HG03575 (cell line): ENCODE measurements at regions not wholly inside any gene's neighbourhood (a gene's known extent, or its start where the extent isn't known, plus 50 kb on each side); places are given as distances from the start of the nearest gene placed in this dataset.
"Not testable (repeated sequence)": the region's sequence is repeated elsewhere in the genome, so short reads cannot be mapped to it uniquely, and the experiment has no call there.

ENCODE experiments used
- ATAC-seq: cut with Tn5 transposase; IDR thresholded peaks from one replicate; pipeline ENCODE4 v1.9.1; 2021; ENCODE audit not compliant: unreplicated experiment, insufficient number of reproducible peaks, low FRiP score; ENCODE audit errors: extremely low read depth

DNA sequence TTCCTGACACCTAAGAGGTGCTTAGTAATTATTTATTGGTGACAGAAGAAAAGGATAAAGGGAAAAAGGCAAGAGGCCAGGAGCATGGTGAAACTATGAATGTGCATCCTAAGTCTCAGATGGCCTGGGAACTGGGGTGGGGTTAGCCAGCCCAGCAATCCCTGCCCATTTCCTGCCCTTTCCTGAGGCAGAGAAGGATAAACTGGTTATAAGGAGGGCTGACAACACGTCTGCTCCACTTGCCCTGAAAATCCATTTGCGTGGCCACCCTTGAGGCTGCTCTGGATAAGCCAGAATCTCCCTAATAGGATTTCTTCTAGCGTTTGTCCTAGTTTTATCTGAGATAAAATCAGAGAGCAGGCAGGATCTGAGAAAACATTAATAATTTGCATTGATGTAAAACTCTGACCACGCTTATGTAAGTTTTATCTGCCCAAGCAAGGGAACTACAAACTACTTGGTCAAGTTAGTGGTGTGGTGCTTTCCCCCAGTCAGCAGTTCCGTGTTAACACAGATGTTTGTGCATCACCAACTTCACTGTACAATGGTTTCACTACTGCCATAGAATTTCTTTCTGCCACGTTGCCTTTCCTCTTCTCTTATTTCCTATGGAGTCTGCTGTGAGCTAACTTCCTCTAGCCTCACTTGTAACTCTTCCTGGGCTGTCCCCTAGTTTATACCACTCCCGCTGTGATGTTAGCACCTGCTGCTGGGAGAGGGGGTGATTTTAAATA, 392.7 kb downstream of the RPS29 start:
- ATAC-seq: peak; percentile 94

DNA sequence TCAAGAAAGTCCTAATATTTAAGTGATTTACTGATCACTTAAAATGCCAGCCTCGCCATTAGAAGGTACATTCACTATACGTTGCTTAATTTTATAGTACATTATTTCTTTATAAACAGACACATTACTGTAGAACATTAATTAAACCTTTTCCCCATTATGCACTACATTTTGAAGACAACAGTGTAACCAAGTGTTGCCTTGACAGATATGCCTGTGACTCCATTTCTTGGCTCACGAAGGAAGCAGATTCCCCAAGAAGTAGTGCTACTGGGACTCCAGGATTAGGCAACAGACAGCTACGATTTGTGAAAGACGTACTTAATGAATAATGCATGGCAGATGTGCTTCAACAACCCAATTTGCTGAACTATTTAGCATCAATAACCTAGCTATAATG, 394.8 kb downstream of the RPS29 start:
- no peak for ATAC-seq

DNA sequence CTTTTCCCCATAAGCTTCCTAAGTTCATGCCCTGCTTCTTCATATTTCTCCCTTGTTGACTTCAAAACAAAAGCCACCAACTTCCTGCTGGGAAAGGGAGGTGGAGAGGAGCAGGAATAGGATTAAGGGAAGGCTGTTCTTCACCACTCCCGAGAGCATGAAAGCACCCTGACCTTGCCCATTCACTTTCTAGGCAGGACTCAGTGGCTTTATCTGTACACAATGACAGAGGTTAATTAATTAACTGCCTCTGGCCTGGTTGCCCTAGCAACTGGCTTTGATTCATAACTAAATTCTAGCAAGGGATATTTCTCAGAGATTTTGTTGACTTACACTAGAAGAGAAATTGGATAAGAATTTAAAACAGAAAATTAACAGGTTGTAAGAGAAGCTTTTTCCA, 396.8 kb downstream of the RPS29 start:
- no peak for ATAC-seq

DNA sequence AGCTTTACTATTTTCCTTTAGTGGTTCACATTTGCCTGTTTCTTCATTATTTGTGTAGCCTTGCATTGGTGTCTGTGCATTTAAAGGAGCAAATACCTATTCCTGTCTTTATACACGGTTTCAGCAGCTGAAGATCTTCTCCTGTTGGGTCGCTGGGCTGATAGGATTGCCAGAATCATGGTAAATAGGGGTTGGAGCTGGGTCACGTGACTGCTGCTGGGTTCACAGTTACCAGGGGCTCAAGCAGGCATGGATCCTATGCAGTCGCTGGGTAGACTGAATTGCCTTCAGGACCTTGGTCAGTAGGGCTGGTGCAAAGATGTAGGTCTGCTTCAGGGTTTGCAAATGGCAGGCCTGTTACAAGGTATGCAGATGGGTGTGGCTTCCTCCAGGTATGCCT, 398.4 kb downstream of the RPS29 start:
- no peak for ATAC-seq

DNA sequence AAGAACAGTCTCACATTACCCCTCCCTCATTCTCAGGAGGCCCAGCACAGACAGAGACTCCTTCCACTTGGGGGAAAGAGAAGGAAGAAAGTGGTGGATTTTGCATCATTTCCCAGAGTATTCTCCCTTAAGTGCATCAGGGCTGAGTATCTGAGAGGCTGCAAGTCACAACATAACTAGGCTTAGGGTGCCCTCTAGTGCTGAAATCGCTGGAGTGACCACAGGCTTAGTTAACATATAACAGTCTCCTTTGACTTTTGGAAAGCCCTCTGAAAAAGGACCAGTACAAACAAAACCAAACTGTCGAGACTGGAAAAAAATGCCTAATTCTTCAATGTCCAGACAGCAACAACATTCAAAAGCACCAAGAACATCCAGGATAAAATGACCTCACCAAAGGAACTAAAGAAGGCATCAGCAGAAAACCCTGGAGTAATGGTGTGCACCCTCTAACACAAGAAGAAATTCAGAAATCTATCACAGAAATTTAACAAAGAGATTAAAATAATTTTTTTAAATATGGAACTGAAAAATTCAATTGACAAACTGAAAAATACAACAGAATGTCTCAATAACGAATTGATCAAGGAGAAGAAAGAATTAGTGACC, 412.3 kb downstream of the RPS29 start:
- peak; percentile 95 for ATAC-seq

DNA sequence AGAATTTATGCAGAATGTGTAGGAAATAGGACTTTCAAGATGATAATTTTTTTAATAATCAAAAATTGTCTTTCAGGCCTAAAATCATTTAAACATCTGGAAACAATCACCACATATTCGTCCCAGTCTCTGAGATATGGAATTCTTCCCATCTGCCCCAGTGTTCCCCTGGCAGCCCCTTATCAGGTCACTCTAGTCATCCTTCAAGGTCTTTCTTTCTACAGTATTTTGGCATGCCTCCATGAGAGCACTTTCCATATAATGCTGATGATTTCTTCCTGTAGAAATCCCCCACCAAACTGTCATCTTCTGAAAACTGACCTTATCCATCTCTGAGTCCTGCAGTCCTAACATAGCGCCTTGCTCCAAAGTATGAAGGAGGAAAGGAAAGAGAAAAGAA, 422.1 kb downstream of the RPS29 start:
- ATAC-seq: no peak

DNA sequence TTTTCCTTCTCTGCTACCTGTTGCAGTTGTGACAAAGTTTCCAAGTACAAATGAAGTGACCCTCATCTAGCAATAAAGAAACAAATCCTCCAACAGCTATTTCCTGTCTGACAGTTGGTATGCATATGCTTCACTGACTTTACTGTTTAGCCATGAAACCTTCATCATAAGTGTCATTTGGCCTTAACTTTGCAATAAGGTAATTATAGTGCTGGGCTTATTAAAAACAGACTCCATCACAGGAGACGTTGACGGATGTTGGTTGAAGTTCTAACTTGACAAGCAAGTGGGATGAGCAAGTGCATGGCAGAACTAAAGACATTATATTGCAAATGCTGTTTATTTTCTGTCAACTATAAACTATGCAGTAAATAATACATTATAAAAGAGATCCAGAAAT, 425.2 kb downstream of the RPS29 start:
- ATAC-seq: no peak

DNA sequence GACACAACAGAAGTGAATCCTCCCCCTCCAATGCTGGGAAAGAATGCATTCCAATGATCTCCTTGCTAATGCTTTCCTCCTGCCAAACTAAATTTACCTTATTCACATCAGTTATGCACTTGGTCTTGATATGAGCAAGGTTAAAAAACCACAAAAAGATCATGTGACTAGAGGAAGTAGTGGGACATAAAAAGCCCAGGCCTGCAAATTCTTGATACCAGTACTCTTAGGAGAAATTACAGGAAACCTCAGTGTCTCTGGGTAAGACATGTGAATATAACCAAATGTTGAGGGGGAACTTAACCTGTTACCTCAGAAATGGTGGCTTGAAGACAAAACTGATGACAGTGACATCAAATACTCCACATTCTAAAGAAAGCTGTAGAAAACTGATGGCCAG, 427.1 kb downstream of the RPS29 start:
- ATAC-seq: no peak

DNA sequence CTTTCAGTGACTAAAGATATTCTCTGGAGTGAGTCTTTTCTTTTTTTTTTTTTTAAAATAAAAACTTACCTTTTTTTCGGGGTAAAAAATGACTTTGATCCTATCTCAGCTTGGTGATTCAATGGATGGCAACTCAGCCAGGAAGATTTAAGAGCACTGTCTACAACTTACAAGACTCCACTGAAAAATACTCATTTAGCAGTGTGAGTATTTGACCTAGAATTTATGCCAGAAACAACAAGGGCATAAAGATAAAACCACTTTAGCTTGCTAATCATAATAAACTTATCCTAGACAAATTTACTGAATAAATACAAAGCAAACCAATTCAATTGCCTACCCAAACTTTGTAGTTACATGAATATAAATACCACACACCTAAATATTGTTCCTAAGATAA, 446.6 kb downstream of the RPS29 start:
- ATAC-seq: no peak

DNA sequence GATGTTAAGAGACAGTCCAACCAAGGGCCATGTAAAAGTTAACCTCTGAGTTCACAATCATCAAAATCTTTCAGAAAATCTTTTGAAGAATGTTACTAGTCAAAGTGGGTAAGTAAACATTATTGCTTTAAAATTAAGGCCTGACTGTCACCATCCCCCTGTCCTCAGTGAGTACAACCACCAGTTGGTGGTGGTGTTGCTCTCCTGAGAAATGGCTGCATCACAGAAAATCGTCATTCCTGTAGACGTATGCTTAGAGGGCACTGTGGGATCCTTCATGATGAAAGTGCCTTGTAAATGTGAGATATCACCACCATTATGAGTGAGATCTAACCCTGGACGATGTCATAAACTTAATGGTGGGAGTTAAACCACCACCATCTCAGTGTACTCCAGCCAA, 451.2 kb downstream of the RPS29 start:
- no peak for ATAC-seq

DNA sequence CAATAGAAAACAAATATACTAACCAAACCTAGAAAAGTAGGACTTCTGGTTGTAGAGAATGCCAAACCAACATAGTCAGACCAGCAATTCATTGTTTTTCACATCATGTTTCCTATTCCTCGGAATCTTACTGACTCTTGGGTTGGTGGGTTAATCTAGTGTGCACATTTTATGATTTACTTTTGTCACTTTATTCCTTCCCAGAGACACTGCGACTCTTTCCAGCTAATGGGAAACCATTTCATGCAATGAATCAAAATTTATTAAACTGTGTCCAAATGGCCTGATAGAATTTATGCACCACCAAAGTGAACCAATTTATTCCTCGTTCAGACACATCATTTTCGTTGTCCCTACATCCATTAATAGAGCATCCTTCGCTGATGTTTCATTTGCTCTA, 464.9 kb downstream of the RPS29 start:
- no peak for ATAC-seq

DNA sequence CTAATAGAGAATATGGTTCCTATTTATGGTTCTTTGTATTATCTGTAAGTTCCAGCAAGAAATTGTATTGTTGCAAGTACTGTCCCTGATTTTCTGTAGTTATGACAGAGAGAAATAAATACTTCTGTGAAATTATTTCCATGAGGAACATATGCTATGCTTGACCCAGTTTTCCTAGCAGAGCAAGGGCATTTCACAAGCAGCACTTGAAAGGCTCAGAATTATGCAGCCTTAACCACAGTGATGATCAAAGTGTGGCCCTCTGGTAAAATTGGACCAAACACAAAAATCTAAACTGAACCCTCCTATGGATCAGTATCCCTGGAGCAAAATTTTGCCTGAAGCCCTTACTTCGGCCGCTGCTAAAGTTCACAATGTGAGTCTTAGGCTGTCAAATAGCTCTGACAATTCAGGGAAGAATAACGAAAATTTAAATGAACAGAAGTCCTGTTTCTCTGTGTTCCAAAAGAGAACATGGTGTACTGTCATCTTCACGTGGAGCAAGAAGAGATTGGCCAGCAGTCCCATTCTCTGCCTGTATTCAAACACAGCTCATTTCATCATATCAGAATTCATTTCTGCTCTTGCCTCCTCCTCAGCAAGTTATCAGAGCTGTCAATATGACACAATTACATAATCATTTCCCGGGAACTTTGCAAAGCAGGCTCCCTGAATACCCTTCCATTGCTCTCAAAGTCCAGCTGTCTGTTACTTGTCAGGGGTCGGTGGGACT, 471.9 kb downstream of the RPS29 start:
- no peak for ATAC-seq

DNA sequence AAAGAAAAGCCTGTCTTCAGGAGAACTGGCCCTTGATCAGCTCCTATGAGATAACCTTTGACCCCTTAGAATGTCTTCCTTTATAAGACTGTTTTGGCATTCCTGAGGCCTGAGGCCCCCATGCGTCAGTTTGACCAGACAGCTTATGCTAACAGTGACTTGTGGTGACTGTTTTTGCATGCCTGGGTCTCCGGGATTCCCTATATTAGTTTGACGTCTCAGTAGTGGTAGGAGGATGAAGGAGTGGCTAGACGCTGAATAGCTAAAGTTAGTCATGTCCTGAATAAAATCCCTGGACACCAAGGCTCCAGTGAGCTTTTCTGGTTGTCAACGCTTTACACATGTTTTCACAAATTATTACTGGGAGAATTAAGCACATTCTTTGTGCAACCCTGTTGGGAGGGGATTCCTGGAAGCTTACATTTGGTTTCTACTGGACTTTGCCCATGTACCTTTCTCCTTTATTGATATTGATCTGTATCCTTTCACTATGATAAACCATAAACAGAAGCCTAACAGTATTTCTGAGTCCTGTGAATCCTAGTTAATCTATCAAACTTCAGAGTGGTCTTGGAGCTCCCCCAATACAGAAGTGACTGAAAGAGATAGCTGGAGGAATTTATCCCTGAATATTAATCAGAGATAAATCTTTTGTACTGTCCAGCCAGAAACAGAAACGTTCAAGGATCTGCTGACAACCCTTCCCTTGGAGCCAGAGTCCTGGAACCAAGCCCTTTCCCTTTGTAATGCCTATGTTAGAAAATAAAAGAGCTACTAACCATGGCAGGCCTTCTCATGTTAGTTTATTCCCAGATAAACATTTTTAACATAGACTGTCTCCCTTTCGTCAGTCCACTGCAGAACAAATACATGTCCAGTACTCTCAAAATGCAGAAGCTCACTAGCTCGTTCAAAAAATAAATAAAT, 479.2 kb downstream of the RPS29 start:
- no peak for ATAC-seq

DNA sequence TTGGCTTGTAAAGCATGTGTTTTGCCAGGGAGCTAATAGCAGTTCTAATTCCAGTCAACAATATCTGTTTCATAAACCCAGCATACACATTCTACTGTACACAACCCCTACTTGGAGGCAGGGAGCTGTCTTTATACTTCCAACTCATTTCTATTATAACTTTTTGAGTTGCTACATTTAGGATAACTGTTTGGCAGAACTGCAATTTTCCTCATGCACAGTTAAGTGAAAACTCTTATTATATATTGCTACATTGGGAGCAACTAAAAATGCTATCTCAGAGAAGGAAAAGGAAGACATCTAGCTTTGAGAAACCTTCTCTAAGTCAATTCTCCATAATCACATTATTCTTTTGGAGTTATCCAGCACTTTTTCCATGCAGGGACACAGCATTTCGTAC, 480.2 kb downstream of the RPS29 start:
- no peak for ATAC-seq

DNA sequence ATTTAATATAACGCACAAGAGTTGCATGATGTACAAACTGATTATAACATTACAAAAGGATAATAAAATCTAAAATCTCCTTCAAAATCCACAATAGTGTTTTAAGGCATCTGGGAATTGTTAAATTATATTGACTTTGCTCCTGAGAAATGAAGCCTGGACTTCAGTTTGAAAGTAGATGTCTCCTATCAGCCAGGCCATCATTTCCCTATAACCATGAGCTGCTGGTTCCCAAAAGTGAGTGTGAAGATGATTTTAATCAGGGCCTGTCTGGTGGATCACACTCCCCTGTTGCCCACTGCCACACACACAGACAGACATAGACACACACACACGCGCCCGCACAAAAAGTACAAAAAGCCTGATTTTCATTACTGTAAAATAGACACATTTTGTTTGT, 480.7 kb downstream of the RPS29 start:
- no peak for ATAC-seq

DNA sequence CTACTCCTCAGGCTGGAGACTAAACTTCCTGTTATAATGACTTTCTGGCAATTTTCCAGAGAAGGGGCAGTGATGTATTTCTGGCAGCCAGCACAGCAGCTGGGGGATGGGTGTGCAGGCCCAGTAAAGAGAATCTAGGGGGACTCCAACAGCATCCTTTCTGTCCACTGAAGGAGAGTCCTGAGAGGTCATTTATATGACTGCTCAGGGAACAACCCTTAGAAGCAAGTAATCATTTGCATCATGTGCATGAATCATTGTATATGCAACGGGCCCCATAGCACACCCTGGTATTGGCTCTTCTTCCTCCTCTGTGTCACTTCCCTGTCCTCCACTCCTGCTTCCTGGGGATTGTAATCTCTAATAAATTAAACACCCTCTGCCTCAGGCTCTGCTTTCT, 493.8 kb downstream of the RPS29 start:
- ATAC-seq: no peak

DNA sequence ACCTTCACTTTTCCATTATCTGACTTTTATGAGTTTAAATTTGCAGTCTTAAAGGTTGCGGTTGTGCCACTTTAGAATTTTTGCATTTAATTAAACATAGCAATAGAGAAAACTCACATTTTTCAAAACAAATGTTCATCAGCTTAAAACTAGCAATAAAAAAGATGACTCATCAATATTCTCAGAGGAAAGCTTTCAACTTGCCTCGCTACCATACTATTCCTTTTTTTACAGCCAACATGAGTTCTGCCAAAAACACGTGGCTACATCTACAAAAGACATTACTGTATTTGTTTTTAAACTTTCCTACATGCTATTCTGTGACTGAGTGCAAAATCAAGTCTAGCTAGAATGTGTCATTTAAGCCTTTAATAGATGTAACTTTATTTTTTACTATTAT, 497.1 kb downstream of the RPS29 start:
- no peak for ATAC-seq

DNA sequence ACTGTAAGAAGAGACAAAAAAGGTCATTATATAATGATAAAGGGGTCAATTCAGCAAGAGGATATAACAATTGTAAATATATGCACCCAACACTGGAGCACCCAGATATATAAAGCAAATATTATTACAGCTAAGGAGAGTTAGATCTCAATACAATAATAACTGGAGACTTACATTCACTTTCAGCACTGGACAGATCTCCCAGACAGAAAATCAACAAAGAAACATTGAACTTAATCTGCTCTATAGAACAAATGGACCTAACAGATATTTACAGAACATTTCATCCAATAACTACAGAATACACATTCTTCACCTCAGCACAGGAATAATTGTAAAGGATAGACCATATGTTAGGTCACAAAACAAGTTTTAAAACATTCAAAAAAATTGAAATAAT, 512.9 kb downstream of the RPS29 start:
- ATAC-seq: not testable (repeated sequence)

DNA sequence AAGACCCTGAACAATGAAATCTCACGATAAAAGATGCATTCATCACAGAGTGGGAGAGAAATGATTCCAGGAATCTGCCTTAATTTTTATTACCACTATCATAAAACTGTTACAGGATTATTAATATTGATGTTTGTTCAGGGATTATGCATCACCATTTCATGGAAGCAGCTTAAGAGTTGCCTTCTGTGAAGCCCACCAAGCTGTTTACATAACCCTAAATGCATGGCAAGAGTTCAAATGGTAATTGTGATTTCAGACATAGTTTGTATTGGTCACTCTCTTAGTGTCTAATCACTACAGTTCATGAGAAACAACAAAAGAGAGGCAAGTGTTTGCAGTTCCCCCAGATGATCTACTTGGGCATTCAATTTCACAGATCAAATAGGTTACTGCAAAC, 527.7 kb downstream of the RPS29 start:
- ATAC-seq: no peak
